ENCODE measurements at regions not wholly inside any gene's neighbourhood (a gene's known extent, or its start where the extent isn't known, plus 50 kb on each side); places are given as distances from the start of the nearest gene placed in this dataset.

DNA sequence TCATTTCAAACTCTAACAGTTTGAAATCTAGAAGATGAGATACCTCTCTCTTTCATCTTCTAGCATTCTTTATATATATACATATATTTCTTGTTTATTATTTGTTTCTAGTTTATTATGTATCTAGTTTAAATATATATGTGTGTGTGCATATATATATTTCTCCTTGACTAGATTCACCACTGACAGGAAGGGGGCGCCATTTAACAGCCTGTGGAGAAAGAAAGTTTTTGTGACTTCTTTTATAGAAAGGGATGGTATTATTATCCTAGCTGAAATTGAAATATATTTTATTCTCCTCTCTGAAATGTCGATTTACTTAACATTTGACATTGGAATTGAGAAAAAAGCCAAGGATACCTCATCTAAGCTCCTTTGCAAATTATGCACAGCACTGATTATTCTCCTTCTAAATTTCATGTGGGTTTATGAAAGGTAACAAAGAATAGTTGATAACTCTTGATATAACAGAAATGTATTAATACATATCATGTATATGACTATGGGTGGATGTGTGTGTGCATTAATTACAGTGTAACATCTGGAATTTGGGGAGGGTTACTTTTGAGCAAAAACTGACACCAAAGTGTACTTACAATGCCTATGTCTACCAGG lies 160.7 kb upstream of the NT5C1B start:
- DNase-seq: peak; percentile 47

DNA sequence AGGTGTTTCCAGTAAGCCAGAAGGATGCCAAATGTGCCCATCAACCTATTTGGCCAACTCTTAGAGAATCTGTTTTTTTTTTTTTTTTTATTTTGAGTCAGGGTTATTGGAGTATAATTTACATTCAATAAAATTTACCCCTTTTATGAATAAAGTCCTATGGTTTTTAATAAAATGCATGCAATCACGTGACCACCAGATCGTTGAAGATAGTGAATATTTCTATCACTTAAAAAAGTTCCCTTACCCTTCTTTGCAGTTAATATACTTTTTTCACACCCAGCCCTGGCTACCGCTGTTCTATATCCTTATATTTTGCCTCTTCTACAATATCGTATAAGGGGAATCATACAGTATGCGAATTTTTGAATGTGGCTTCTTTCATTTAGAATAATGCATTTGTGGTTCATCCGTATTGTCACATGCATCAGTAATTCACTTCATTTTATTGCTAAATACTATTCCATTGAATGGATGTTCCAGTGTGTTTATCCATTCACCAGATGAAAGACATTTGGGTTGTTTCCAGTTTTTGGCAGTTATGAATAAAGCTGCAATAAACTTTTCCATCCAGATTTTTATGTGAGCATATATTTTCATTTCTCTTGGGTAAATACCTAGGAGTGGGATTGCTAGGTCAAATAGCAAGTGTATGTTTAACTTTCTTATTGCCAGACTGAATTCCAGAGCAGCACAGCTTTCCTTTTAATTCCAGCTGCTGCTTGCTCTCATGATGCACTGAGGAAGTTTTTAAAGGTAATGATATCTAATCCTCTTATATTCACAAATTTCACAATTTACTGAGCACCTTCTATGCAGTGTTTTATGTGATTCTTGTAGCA lies 156.3 kb upstream of the NT5C1B start:
- intact Hi-C loops (cut with DNase I): loop anchor here in 1 of 2 donors (10.0 kb wide), 1 partner anchor 999 kb away; no protein-coding TSS in a partner anchor
- ATAC-seq: no peak
- no peak for DNase-seq

More for the DNA sequence above, 160.7 kb upstream of the NT5C1B start:
- peak in 1 of 2 donors; percentile 60 for ATAC-seq
- intact Hi-C loops (cut with DNase I): loop anchor here (2.0 to 10.0 kb wide), 4 partner anchors 612 to 1113 kb away; no protein-coding TSS in a partner anchor

DNA sequence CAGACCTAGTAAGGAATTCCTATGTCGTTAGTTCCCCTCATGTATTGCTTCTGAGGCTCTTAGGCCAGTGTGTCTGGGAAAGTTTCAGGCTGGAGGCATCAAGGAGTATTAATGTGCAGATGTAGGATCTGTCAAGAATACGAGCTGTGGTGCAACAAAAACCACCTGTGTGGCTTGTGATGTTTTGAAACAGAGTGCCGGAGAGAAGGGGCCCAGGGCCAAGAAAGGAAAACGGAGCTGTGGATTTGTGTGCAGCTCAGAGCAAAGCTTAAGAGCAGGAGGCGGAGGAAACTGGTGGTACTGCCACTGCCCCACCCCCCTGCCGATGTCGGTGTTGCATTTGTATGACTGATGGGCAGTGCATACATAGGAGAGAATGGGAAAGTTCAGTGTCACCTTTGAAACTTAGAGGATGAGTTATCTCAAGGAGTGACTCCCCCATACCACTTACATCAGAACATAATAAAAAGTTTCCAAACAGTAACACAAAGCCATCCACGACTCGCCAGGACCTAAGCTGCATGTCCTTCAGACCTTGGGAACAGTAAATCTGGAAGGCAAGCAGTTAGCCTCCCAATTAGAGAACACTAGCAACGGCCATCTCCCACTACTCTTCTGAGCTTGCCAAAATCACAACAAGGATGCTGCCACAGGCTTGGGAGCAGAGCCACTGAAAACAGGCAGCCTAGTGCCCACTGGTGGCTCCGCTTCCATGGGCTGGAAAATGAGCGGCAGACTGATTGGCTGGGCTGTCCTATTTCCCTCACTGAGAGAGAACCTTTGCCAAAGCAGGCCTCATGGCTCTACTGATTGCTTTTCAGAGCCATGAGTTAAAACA lies 152.7 kb upstream of the NT5C1B start:
- intact Hi-C loops (cut with DNase I): loop anchor here in 1 of 2 donors (5.0 to 10.0 kb wide), 2 partner anchors 220 to 1003 kb away; no protein-coding TSS in a partner anchor
- peak; percentile 65 to 93 for ATAC-seq
- DNase-seq: peak; percentile 45

DNA sequence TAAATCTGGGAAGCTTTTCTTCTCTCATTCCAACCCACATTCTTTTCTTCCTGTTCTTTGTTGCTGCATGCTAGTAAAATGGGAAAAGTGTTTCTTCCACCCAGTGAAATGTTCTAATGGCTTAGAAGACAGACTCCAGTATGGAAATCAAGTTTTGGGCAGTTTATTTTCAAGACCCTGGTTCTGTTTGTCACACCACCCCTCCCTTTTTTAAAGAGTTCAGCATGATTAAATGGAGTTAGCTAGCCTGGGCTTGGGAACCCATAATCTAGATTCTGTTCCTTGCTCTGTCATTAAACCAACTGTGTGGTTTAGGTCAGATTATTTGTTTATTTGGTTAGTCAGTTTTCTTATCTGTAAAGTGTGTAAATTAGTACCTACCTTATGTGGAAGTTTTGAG lies 151.8 kb upstream of the NT5C1B start:
- DNase-seq (no peak), ATAC-seq (no peak)
- intact Hi-C loops (cut with DNase I): loop anchor here in 1 of 2 donors (5.0 to 10.0 kb wide), 2 partner anchors 219 to 1004 kb away; no protein-coding TSS in a partner anchor

DNA sequence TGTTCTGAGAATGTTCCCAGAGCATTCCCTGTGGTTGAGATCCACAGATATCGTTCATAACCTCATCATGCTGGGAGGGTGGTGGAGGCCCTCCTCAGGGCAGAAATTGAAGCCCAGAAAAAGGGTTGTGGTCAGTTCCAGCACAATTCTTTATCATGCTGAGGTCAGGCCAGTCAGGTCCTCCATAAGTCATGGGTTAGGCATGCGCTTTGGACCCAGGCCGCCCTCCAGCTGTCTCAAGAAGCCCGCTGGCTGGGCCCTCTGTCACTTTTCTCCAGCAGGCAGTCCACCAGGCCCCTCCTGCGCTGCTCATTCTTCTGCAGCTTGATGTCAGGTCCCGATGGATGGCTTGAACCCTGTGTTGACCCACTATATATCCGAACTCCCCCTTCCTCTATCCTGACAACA lies 151.1 kb upstream of the NT5C1B start:
- ATAC-seq (peak in 1 of 2 donors; percentile 87), DNase-seq (peak; percentile 56)
- intact Hi-C loops (cut with DNase I): loop anchor here in 1 of 2 donors (5.0 to 10.0 kb wide), 2 partner anchors 218 to 1004 kb away; no protein-coding TSS in a partner anchor

DNA sequence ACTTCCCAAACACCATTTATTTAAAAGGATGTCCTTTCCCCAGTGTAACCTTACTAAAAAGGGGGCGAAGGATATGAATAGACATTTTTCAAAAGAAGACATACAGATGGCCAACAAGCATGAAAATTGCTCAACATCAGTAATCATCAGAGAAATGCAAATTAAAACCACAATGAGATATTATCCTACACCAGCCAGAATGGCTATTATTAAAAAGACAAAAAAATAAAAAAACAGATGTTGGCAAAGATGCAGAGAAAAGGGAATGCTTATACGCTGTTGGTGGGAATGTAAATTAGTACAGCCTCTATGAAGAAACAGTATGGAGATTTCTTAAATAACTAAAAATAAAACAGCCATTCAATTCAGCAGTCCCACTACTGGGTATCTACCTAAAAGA lies 142.3 kb upstream of the NT5C1B start:
- intact Hi-C loops (cut with DNase I): no loop called here
- DNase-seq: no peak
- no peak for ATAC-seq

DNA sequence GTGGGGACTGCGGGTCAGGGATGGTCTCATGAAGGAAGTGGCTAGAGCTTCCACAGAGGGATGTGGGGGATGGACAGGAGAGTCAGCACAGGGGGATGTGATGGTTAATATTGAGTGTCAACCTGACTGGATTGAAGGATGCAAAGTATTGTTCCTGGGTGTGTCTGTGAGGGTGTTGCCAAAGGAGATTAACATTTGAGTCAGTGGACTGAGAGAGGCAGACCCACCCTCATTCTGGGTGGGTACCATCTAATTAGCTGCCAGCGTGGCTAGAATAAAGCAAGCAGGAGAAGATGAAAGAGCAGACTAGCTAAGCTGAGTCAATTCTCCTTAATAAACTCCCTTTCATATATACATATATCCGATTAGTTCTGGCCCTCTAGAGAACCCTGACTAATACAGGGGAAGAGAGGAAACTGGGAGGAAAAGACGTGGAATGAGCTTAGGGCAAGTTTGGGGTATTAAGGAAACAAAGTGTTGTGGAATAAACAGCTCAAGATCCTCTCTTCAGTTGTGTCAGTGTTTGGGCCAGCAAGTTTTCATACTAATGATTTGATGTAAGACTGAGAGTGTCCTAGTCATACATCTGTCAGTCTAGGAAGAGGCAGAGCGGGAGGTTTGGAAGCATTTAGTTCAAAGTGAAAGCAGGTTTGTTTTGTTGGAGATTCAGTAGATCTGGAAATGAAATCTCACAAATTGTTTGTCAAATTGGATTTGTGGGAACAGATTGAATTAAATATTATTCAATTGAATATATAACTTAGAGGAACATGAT lies 135.2 kb upstream of the NT5C1B start:
- ATAC-seq (no peak), DNase-seq (no peak)
- intact Hi-C loops (cut with DNase I): no loop called here

DNA sequence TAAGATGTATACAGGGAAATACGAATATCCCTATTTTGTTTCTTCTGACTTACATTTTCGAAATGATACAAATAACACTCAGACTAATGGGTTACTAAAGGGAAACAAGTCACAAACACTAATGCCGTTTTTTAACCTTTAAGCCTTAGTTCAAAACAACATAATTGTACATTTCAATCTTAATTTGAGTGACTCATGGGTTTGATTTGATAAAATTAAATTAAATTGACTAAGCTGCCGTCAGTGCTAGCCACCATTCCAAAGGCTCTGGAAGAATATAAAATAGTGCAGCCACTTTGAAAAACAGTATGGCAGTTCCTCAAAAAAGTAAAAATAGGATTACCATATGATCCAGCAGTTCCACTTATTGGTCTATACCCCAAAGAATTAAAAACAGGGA lies 133.8 kb upstream of the NT5C1B start:
- intact Hi-C loops (cut with DNase I): no loop called here
- DNase-seq (no peak), ATAC-seq (no peak)

DNA sequence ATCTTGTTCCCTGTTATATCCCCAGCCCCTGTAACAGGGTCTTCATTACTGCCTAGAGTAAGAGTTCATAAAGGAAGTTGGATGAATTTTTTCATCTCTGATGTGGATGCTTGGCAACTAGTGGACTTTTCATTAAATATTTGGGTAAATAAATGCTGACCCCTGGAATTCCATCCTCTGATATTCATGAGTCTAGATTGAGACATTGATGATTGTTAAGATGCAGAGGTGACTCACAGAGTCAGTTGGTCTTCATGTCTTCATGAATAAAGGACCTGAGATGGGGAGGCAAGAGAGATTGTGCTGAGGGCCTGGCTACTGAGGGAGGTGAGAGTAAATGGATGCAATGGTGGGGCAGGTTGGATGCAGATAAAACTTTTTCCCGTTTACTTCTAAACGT lies 132.7 kb upstream of the NT5C1B start:
- ATAC-seq (no peak), DNase-seq (no peak)
- intact Hi-C loops (cut with DNase I): no loop called here

DNA sequence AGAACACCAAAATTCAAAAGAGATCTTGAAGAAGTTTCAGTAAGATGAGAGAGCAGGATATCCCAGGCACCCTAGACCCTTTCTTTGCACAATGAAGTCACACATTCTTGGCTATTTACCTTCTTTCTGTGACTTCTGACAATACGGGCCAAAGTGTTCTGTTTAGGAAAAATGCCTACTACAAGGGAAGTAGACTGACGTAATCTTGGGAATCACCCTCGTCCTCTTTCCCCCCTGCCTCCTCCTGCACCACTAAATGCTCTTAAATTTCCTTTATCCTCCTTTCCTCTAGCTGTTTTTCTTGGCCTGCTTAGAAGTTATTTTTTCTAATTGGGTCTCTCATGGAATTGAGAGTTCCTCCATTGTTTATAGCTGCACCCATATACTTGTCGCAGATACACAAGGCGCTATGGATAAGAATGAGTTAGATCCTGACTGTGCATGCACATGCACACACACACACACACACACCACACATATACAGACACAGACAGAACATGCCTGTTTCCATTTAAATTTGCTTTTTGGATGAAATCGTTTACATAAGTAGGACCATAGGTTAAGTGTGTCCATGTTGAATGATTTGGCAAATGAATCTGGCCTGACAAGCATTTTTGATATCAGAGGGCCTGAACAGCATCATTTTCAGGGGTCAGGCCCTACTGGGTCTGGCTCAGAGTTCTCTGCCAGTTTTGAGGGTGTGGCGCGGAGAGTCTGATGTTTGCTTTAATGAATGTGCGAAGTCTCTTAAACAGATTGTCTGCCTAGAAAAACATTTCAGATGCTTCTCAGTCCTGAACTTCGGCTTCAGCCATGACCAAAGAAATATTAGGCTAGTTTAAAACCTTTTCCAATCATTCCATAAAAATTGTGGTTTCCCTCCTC lies 131.9 kb upstream of the NT5C1B start:
- ATAC-seq (peak; percentile 19 to 85), DNase-seq (peak; percentile 51)
- intact Hi-C loops (cut with DNase I): no loop called here

DNA sequence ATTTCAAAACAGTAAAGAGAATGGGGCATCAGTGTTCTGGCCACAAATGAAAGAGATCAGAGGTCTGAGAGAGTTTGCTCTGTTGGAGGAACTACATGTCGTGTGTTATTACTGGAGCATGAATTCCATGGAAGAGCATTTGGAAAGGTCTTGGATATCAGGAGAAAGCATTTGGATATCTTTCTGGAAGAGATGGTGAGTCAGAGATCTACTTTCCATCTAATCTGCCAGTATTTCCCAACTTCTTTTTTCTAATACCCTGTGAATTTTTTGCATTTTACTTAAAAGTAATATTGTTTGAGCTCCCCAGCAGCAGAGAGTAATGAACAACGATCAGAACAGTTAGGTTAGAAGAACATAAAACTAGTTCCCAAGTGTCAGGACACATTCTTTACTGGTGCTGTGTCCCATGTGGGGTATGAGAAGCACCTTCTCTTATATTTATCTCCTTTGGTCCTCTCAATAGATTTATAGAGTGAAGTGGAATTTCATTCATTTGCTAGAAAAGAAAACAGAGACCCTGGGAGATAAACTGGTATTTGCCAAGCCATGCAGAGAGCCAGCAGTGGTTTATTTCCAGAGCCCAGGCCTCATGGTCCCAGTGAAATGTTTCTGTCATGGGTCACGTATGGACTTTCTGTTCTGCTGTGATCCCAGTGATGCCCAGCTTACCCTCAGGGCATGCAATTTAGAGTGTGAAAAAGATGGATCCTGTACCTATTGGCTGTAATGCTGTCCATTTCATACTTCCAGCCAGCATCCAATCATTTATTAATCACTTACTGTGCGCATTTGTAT lies 130.8 kb upstream of the NT5C1B start:
- intact Hi-C loops (cut with DNase I): no loop called here
- ATAC-seq (peak in 1 of 2 donors; percentile 75), DNase-seq (no peak)

DNA sequence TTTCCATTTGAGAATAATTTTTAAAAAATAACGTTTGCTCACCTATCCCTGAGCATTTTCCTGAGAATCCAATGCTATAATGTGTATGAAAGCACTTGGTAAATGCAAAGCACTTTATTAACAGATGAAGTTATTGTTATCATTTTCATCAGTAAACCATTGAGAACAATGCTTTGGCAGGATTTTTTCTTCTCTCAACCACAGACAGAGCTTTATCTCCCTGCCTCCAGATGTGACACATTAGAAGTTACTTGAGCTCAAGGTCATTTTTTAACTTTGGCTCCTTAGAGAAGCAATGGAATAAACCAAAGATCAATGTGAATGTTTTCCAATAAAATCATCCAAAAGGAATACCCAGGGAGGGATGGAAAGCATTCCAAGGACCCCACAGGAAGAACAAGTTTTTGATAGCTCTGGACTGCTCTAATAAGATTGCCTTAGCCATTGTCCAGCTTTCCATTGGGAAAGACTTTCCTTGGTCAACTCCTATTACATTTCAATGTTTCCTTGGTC lies 118.9 kb upstream of the NT5C1B start:
- DNase-seq (no peak), ATAC-seq (no peak)
- intact Hi-C loops (cut with DNase I): no loop called here

DNA sequence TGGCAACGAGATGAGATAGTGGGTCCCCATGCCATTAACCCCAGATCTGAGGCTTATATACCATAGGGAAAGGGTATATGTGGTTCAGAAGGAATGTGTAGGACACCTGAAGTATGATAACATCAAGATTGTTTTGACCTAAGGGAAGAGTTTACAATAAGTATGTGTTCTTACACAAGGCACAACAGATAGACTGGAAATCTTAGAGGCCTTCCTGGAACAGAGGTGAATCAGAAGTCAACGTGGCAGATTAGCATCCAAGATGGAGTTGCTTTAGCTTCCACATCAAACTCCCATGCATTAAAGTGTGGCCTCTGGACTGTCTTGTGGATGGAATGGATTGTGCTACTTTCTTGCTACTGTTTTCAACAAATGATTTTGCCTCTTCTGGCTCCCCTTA lies 116.6 kb upstream of the NT5C1B start:
- no peak for DNase-seq
- intact Hi-C loops (cut with DNase I): no loop called here
- ATAC-seq: no peak

DNA sequence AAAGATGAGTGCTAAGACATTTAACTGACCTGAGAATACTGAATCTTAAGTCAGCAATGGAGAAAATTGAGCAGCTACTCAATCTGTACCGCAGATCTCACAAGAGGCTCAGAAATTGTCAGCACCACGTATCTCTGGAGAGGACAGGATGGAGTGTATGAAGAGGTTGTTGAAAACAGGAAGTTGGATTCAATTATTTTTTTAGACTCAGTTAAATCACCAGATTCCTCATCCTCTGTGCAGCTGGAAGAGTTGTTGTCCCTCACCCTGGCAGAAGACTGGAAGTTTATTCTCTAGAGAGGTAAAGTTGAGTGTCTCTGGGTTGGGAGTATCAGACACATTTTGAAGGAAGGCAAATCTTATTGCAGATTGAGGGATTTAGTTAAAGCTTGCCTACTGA lies 114.9 kb upstream of the NT5C1B start:
- intact Hi-C loops (cut with DNase I): no loop called here
- peak in 1 of 2 donors; percentile 27 for ATAC-seq
- no peak for DNase-seq

DNA sequence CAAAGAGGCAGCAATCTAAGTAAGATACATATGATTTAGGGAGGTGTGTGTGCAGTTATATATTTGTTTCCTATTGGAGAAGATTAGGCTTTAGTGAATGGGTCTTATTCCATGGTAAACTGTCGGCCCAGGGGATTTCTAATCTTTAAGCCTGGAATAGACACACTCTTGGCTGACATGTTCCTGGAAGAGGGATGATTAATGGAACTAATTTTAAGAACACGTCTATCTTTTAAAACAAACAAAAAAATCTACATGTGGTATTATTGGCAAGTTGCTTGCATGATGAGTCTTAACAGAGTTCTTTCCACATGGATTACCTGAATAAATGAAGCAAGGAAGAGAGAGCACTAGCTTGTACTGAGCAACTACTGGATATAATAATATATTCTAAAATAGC lies 114.2 kb upstream of the NT5C1B start:
- intact Hi-C loops (cut with DNase I): no loop called here
- no peak for DNase-seq
- peak in 1 of 2 donors; percentile 81 for ATAC-seq

DNA sequence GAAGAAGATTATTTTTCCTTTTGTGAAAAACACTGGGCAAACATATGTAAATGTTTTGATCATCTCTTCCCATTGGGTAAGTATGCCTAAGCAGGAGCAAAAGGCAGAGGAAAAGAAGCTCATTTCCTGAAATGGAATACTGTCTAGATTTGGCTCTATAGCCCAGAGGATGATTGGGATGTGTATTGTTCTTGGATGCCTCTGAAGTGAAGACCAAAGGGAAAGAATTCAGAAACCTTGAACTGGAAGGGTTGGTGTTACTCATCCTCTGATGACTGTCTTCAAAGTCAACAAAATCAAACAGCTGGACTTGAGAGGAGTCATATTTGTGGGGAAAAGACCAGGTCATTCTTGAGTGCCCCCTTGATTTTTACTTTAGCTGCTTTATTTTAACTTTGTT lies 112.6 kb upstream of the NT5C1B start:
- intact Hi-C loops (cut with DNase I): no loop called here
- ATAC-seq (peak in 1 of 2 donors; percentile 59), DNase-seq (no peak)

DNA sequence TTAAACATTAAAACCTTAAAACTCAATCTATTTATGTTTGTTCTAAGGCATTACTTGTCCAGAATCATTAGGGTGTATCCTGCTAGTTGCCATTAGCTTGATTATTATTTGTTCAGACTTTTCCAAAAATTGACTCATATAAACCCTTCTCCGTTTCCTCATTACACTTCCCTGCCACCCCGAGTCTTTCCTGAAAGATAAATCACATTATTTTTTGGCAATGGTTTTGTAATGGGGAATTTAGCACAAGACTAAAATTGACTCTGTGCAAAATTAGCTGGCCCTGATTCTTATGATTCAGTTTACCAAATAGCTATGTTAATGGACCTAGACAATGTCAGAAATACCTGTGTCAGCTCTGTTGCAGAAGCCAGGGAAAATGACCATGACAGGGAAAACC lies 112.2 kb upstream of the NT5C1B start:
- DNase-seq: no peak
- intact Hi-C loops (cut with DNase I): no loop called here
- peak in 1 of 2 donors; percentile 22 for ATAC-seq
